ENCODE measurements at regions not wholly inside any gene's neighbourhood (a gene's known extent, or its start where the extent isn't known, plus 50 kb on each side); places are given as distances from the start of the nearest gene placed in this dataset.
"Not testable (repeated sequence)": the region's sequence is repeated elsewhere in the genome, so short reads cannot be mapped to it uniquely, and the experiment has no call there.

- DNase-seq (ENCODE audit: low read depth in 2 of 2, low spot score in 1 of 2) = not testable (repeated sequence)
Observed at GRCh38 chr15:20019758-20020157, 521.8 kb downstream of the GOLGA6L6 start.

GRCh38 chr15:20017581-20017980 is 524.0 kb downstream of the GOLGA6L6 start:
- DNase-seq (ENCODE audit: low read depth in 2 of 2, low spot score in 1 of 2) = not testable (repeated sequence)

GRCh38 chr15:20016941-20017340 is 524.7 kb downstream of the GOLGA6L6 start:
- not testable (repeated sequence) for DNase-seq (ENCODE audit: low read depth in 2 of 2, low spot score in 1 of 2)

- not testable (repeated sequence) for DNase-seq (ENCODE audit: low read depth in 2 of 2, low spot score in 1 of 2)
Observed at GRCh38 chr15:20012837-20013236, 528.8 kb downstream of the GOLGA6L6 start.

- DNase-seq (ENCODE audit: low read depth in 2 of 2, low spot score in 1 of 2) = not testable (repeated sequence)
Observed at GRCh38 chr15:20010759-20011158, 530.8 kb downstream of the GOLGA6L6 start.

- DNase-seq (ENCODE audit: low read depth in 2 of 2, low spot score in 1 of 2) = not testable (repeated sequence)
Observed at GRCh38 chr15:20009619-20010018, 532.0 kb downstream of the GOLGA6L6 start.

- DNase-seq (ENCODE audit: low read depth in 2 of 2, low spot score in 1 of 2) = not testable (repeated sequence)
Observed at GRCh38 chr15:20007338-20007737, 534.3 kb downstream of the GOLGA6L6 start.

- not testable (repeated sequence) for DNase-seq (ENCODE audit: low read depth in 2 of 2, low spot score in 1 of 2)
Observed at GRCh38 chr15:20003471-20003870, 538.1 kb downstream of the GOLGA6L6 start.

- DNase-seq (ENCODE audit: low read depth in 2 of 2, low spot score in 1 of 2) = not testable (repeated sequence)
Observed at GRCh38 chr15:20002560-20002959, 539.0 kb downstream of the GOLGA6L6 start.

GRCh38 chr15:19996574-19997194 is 544.9 kb downstream of the GOLGA6L6 start:
- DNase-seq (ENCODE audit: low read depth in 2 of 2, low spot score in 1 of 2) = not testable (repeated sequence)

- not testable (repeated sequence) for DNase-seq (ENCODE audit: low read depth in 2 of 2, low spot score in 1 of 2)
Observed at GRCh38 chr15:19995296-19995695, 546.3 kb downstream of the GOLGA6L6 start.

- DNase-seq (ENCODE audit: low read depth in 2 of 2, low spot score in 1 of 2) = no peak
Observed at GRCh38 chr15:19992428-19992827, 549.2 kb downstream of the GOLGA6L6 start.

GRCh38 chr15:19988094-19988660 is 553.4 kb downstream of the GOLGA6L6 start:
- DNase-seq (ENCODE audit: low read depth in 2 of 2, low spot score in 1 of 2) = no peak

GRCh38 chr15:19987389-19988048 is 554.1 kb downstream of the GOLGA6L6 start:
- DNase-seq (ENCODE audit: low read depth in 2 of 2, low spot score in 1 of 2) = no peak

GRCh38 chr15:19984101-19984500 is 557.5 kb downstream of the GOLGA6L6 start:
- no peak for DNase-seq (ENCODE audit: low read depth in 2 of 2, low spot score in 1 of 2)

GRCh38 chr15:19974998-19975397 is 566.6 kb downstream of the GOLGA6L6 start:
- DNase-seq (ENCODE audit: low read depth in 2 of 2, low spot score in 1 of 2) = no peak

GRCh38 chr15:19973718-19974117 is 567.9 kb downstream of the GOLGA6L6 start:
- DNase-seq (ENCODE audit: low read depth in 2 of 2, low spot score in 1 of 2) = no peak

- not testable (repeated sequence) for DNase-seq (ENCODE audit: low read depth in 2 of 2, low spot score in 1 of 2)
Observed at GRCh38 chr15:19972582-19972981, 569.0 kb downstream of the GOLGA6L6 start.

- not testable (repeated sequence) for DNase-seq (ENCODE audit: low read depth in 2 of 2, low spot score in 1 of 2)
Observed at GRCh38 chr15:19965574-19965973, 576.0 kb downstream of the GOLGA6L6 start.

- not testable (repeated sequence) for DNase-seq (ENCODE audit: low read depth in 2 of 2, low spot score in 1 of 2)
Observed at GRCh38 chr15:19964480-19964879, 577.1 kb downstream of the GOLGA6L6 start.

- no peak for DNase-seq (ENCODE audit: low read depth in 2 of 2, low spot score in 1 of 2)
Observed at GRCh38 chr15:19956124-19956796, 585.3 kb downstream of the GOLGA6L6 start.
